ENCODE measurements at regions not wholly inside any gene's neighbourhood (a gene's known extent, or its start where the extent isn't known, plus 50 kb on each side); places are given as distances from the start of the nearest gene placed in this dataset.

- Histone ChIP-seq H4K20me1 (ENCODE audit: insufficient read depth, low read length) (no peaks in the 10 kb centered on the region), H3K36me3 (ENCODE audit: control insufficient read depth, insufficient read depth, low read length) (no peaks in the 10 kb centered on the region), H3K27ac (ENCODE audit: insufficient read depth, low read length) (no peak overlapping the region), H3K14ac (replicated peaks; ENCODE audit: low read depth, low read length) (no peak overlapping the region), H2BK5ac (ENCODE audit: low read depth, low read length, poor library complexity, severe bottlenecking) (no peak overlapping the region), H3K18ac (ENCODE audit: low read depth, low read length) (no peak overlapping the region), H4K91ac (ENCODE audit: insufficient read depth, low read depth, low read length) (no peak overlapping the region), H3K27me3 (ENCODE audit: control insufficient read depth, insufficient read depth, low read length) (peaks cover 7% of the 10 kb centered on the region), H3K9ac (ENCODE audit: low read depth, low read length) (no peak overlapping the region), H3K9me1 (ENCODE audit: insufficient read depth, low read length) (peaks cover 2% of the 10 kb centered on the region; the same call in 1 of the 2 replicates), H2BK15ac (ENCODE audit: low read depth, low read length) (no peak overlapping the region), H3K4ac (ENCODE audit: low read depth, low read length) (no peak overlapping the region), H3K4me2 (ENCODE audit: low read depth, low read length) (no peak overlapping the region), H2AK5ac (ENCODE audit: low read depth, low read length) (no peak overlapping the region), H2AFZ (replicated peaks; ENCODE audit: low read length, poor library complexity) (no peak overlapping the region), H3K23ac (ENCODE audit: low read depth, low read length) (no peak overlapping the region), H2BK120ac (ENCODE audit: low read depth, low read length) (no peak overlapping the region), H3K9me3 (ENCODE audit: control insufficient read depth, insufficient read depth, low read length) (no peaks in the 10 kb centered on the region), H4K8ac (ENCODE audit: low read depth in 2 of 2, low read length in 2 of 2) (no peak overlapping the region), H4K5ac (ENCODE audit: low read depth, low read length) (no peak overlapping the region), H2AK9ac (replicated peaks; ENCODE audit: low read depth, low read length, poor library complexity) (no peak overlapping the region), H3K79me1 (ENCODE audit: low read depth in 1 of 2, low read length in 2 of 2) (no peaks in the 10 kb centered on the region), H2BK20ac (ENCODE audit: low read depth, low read length) (no peak overlapping the region), H3K56ac (ENCODE audit: extremely low read depth, insufficient read depth, low read length) (no peak overlapping the region), H3K4me1 (ENCODE audit: control insufficient read depth, insufficient read depth, low read length) (no peaks in the 10 kb centered on the region), H3K4me3 (ENCODE audit: insufficient read depth, low read depth, low read length) (no peak overlapping the region)
- no TSS peak for BruUV-seq (replicated peaks)
- CTCF ChIA-PET: interaction anchor here (0.7 to 0.8 kb wide), 2 partner anchors 12 to 17 kb away, joined by 3 read pairs; no protein-coding TSS in a partner anchor
- intact Hi-C loops (cut with micrococcal nuclease): no loop called here
- no peak for ATAC-seq (ENCODE audit: low read depth)
- POLR2A ChIA-PET (ENCODE audit: unreplicated experiment): no interaction called here
- in situ Hi-C loops (cut with MboI; ENCODE audit: low sequenced_read_pairs): no loop called here
- dilution Hi-C loops (cut with HindIII; ENCODE audit: low sequenced_read_pairs, unreplicated experiment): no loop called here
- DNase-seq: no peak
- WGBS, 2 experiments (ENCODE audit: extremely low coverage in 2 of 2, insufficient read length in 1 of 2): 0% methylated on average over 1 of the region's 6 CpGs; no CpG with 5 or more reads in 1 of the 2 experiments
- TF ChIP-seq POLR2A (IDR thresholded peaks at IDR 0.05; ENCODE audit: low read depth, low read length) (no peak), USF2 (IDR thresholded peaks at IDR 0.05; ENCODE audit: low read depth, low read length) (no peak), MAFK (IDR thresholded peaks at IDR 0.05; ENCODE audit: low read depth, low read length) (no peak), MXI1 (IDR thresholded peaks at IDR 0.05; ENCODE audit: borderline replicate concordance, low read depth, low read length) (no peak), ELK1 (IDR thresholded peaks at IDR 0.05; ENCODE audit: borderline replicate concordance, low read depth, low read length) (no peak), RFX5 (IDR thresholded peaks at IDR 0.05; ENCODE audit: low read depth, low read length) (no peak), CTCF (conservative IDR thresholded peaks at IDR 0.05; ENCODE audit: low read depth, low read length) (no peak)
Observed at GRCh38 chr7:121576148-121576917, 180.2 kb upstream of the FAM3C start.

Data from IMR-90 (cell line).